ENCODE measurements at regions not wholly inside any gene's neighbourhood (a gene's known extent, or its start where the extent isn't known, plus 50 kb on each side); places are given as distances from the start of the nearest gene placed in this dataset.

DNA sequence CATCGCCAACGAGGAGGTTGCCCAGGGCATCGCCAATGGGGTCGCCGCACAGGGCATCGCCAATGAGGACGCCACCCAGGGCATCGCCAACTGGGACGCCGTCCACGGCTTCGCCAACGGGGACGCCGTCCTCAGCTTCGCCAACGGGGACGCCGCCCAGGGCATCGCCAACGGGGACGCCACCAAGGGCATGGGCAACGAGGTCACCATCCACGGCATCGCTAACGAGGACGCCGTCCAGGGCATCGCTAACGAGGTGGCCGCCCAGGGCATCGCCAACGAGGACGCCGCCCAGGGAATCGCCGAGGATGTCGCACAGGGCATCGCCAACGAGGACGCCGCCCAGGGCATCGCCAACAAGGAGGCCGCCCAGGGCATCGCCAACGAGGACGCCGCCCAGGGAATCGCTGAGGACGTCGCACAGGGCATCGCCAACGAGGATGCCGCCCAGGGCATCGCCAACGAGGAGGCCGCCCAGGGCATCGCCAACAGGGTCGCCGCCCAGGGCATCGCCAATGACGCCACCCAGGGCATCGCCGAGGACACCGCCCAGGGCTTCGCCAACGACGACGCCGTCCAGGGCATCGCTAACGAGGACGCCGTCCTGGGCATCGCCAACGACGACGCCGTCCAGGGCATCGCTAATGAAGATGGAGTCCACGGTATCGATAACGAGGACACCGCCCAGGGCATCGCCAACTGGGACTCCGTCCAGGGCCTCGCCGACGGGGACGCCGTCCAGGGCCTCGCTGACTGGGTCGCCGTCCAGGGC, 945.7 kb downstream of the TUBA3C start:
- TF ChIP-seq, protein P1, sequence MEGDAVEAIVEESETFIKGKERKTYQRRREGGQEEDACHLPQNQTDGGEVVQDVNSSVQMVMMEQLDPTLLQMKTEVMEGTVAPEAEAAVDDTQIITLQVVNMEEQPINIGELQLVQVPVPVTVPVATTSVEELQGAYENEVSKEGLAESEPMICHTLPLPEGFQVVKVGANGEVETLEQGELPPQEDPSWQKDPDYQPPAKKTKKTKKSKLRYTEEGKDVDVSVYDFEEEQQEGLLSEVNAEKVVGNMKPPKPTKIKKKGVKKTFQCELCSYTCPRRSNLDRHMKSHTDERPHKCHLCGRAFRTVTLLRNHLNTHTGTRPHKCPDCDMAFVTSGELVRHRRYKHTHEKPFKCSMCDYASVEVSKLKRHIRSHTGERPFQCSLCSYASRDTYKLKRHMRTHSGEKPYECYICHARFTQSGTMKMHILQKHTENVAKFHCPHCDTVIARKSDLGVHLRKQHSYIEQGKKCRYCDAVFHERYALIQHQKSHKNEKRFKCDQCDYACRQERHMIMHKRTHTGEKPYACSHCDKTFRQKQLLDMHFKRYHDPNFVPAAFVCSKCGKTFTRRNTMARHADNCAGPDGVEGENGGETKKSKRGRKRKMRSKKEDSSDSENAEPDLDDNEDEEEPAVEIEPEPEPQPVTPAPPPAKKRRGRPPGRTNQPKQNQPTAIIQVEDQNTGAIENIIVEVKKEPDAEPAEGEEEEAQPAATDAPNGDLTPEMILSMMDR (conservative IDR thresholded peaks at IDR 0.05; ENCODE audit: low read depth, low read length) = no peak
- TF ChIP-seq EZH2phosphoT487 (IDR thresholded peaks at IDR 0.05; ENCODE audit: borderline replicate concordance, low read length) (no peak), EZH2 (IDR thresholded peaks at IDR 0.05; ENCODE audit: low read length, unreplicated experiment) (no peak)
